Ascending aorta (tissue), 2 donors: ENCODE measurements at regions not wholly inside any gene's neighbourhood (a gene's known extent, or its start where the extent isn't known, plus 50 kb on each side); places are given as distances from the start of the nearest gene placed in this dataset.
"Not testable (repeated sequence)": the region's sequence is repeated elsewhere in the genome, so short reads cannot be mapped to it uniquely, and the experiment has no call there.

ENCODE experiments used
- DNase-seq, 2 donors: peaks; one replicate each; pipeline ENCODE4 v3.0.0-alpha.2; 2019; ENCODE audit warnings: low spot score in 2 of 2
- H3K27ac ChIP-seq, 2 donors: fragments of 200-600 bp; sonication (generic); one replicate each; pipeline ENCODE4 v1.5.1; 2016 to 2017; ENCODE audit warnings: mild to moderate bottlenecking in 1 of 2
- H3K27me3 ChIP-seq: fragments of 200-600 bp; sonication (generic); one replicate; pipeline ENCODE4 v1.5.1; 2017
- H3K36me3 ChIP-seq, 2 donors: fragments of 200-600 bp; sonication (generic); one replicate each; pipeline ENCODE4 v1.5.1; 2016
- H3K4me1 ChIP-seq, 2 donors: fragments of 200-600 bp; sonication (generic); one replicate each; pipeline ENCODE4 v1.5.1; 2016 to 2017; ENCODE audit warnings: mild to moderate bottlenecking in 1 of 2
- H3K4me3 ChIP-seq, 2 donors: fragments of 200-600 bp; sonication (generic); one replicate each; pipeline ENCODE4 v1.5.1; 2016 to 2017; ENCODE audit warnings: mild to moderate bottlenecking in 1 of 2
- H3K9me3 ChIP-seq, 2 donors: fragments of 200-600 bp; sonication (generic); one replicate each; pipeline ENCODE4 v1.5.1; 2016
- intact Hi-C: fragments of 100-400 bp; cut with DNase I; formaldehyde crosslinking; loops from one replicate; pipeline ENCODE4 v1.15.1; 2023
- TF ChIP-seq, protein P1 (sequence below), 3 experiments: fragments of 200-600 bp in 2 of 3; fragments of 450-650 bp in 1 of 3; sonication (generic) in 2 of 3; IDR thresholded peaks; one replicate each; pipeline ENCODE4 v1.5.1; 2016 to 2019; ENCODE audit warnings: antibody characterized with exemption in 3 of 3, mild to moderate bottlenecking in 1 of 3, moderate library complexity in 1 of 3

DNA sequence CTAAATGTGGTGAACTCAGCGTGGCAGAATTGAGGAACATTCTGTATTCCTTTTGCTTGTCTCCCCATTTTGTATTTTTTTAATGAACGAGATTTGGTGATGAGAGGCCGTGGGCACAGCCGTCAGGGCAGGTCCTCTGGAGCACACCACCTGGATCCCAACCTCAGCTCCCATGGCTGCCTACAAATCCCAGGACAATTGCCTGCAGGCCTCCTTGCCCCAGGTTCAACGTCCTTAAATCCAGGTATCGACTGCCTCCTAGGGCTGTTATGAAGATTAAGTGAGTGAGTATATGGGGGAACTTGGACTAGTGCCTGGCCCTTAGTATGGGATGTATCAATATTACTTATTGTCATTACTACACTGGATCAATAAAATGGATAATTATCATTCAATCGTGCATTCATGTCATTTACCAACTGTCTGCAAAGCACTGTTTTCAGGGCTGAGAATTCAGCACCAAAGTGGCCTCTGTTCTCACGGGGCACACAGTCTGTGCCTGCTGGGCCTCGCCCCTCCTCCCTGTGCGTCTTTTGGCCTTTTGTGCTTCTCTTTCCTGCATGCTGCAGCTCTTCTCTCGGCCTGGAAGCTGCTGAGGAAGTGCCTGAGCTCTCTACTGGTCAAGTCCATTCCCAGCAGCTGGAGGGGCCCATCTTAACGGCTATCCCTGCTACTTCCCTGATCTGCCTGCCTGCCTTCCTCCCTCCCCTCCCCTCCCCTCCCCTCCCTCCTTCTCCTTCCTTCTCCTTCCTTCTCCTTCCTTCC is 1343.7 kb downstream of the BRD1 start:
- no peak overlapping the region for H3K4me3 ChIP-seq
- H3K9me3 ChIP-seq, result no peaks in the 10 kb centered on the region
- TF ChIP-seq, protein P1, sequence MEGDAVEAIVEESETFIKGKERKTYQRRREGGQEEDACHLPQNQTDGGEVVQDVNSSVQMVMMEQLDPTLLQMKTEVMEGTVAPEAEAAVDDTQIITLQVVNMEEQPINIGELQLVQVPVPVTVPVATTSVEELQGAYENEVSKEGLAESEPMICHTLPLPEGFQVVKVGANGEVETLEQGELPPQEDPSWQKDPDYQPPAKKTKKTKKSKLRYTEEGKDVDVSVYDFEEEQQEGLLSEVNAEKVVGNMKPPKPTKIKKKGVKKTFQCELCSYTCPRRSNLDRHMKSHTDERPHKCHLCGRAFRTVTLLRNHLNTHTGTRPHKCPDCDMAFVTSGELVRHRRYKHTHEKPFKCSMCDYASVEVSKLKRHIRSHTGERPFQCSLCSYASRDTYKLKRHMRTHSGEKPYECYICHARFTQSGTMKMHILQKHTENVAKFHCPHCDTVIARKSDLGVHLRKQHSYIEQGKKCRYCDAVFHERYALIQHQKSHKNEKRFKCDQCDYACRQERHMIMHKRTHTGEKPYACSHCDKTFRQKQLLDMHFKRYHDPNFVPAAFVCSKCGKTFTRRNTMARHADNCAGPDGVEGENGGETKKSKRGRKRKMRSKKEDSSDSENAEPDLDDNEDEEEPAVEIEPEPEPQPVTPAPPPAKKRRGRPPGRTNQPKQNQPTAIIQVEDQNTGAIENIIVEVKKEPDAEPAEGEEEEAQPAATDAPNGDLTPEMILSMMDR (IDR thresholded peaks at IDR 0.05), result no peak
- H3K27me3 ChIP-seq, result no peaks in the 10 kb centered on the region
- intact Hi-C loops, result no loop called here
- no peak for DNase-seq
- no peaks in the 10 kb centered on the region for H3K4me1 ChIP-seq
- no peak overlapping the region for H3K27ac ChIP-seq
- no peaks in the 10 kb centered on the region for H3K36me3 ChIP-seq

DNA sequence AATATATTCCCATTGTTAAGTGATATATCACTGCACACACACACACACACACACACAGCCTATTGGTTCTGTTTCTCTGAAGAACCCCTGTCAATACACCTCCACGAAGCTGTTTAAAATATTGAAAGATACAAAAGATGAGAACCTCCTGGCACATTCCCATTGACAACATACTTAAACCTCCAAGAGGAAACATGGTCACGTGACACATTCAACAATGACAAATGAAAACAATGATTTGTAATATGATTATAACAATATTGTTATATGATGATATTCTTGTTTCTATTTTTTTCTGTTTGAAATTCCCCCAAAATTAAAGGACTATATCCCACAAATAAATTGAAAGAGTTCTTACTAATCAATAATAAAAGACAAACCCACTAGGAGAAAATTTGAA is 1344.9 kb downstream of the BRD1 start:
- intact Hi-C loops, result no loop called here
- H3K27me3 ChIP-seq, result no peaks in the 10 kb centered on the region

DNA sequence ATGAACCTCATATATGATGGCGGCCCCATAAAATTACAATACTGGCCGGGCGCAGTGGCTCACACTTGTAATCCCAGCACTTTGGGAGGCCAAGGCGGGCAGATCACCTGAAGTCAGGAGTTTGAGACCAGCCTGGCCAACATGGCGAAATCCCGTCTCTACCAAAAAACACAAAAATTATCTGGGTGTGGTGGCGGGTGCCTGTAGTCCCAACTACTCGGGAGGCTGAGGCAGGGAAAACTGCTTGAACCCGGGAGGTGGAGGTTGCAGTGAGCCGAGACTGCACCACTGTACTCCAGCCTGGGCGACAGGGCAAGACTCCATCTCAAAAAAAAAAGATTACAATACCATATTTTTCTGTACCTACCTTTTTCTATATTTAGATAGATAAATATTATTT is 1345.5 kb downstream of the BRD1 start:
- H3K36me3 ChIP-seq, H3K4me1 ChIP-seq, intact Hi-C loops, H3K4me3 ChIP-seq, H3K27ac ChIP-seq, H3K27me3 ChIP-seq, DNase-seq, H3K9me3 ChIP-seq: not testable (repeated sequence)

More for the DNA sequence above, 1344.9 kb downstream of the BRD1 start:
- no peak for DNase-seq
- Histone ChIP-seq H3K36me3 (no peaks in the 10 kb centered on the region), H3K4me3 (no peak overlapping the region), H3K27ac (no peak overlapping the region), H3K4me1 (no peaks in the 10 kb centered on the region), H3K9me3 (no peaks in the 10 kb centered on the region)
- TF ChIP-seq, protein P1 (IDR thresholded peaks at IDR 0.05), result no peak

DNA sequence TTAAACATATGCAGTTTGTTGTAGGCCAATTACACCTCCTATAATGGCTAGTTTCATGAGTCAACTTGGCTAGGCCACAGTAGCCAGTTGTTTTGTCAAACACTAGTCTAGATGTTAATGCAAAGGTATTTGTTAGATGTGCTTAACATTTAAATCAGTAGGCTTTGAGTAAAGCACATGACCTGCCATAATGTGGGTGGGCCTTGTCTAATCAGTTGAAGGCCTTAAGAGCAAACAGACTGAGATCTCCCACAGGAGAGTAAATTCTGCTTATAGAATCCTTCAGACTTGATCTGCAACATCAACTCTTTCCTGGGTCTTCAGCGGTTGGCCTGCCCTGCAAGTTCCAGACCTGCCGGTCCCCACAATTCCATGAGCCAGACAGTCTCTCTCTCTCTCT is 1345.9 kb downstream of the BRD1 start:
- Histone ChIP-seq H3K36me3 (no peaks in the 10 kb centered on the region), H3K4me1 (no peaks in the 10 kb centered on the region), H3K27me3 (no peaks in the 10 kb centered on the region), H3K4me3 (no peak overlapping the region), H3K9me3 (no peaks in the 10 kb centered on the region), H3K27ac (no peak overlapping the region)
- DNase-seq, result no peak
- intact Hi-C loops, result no loop called here
- TF ChIP-seq, protein P1 (IDR thresholded peaks at IDR 0.05), result no peak

DNA sequence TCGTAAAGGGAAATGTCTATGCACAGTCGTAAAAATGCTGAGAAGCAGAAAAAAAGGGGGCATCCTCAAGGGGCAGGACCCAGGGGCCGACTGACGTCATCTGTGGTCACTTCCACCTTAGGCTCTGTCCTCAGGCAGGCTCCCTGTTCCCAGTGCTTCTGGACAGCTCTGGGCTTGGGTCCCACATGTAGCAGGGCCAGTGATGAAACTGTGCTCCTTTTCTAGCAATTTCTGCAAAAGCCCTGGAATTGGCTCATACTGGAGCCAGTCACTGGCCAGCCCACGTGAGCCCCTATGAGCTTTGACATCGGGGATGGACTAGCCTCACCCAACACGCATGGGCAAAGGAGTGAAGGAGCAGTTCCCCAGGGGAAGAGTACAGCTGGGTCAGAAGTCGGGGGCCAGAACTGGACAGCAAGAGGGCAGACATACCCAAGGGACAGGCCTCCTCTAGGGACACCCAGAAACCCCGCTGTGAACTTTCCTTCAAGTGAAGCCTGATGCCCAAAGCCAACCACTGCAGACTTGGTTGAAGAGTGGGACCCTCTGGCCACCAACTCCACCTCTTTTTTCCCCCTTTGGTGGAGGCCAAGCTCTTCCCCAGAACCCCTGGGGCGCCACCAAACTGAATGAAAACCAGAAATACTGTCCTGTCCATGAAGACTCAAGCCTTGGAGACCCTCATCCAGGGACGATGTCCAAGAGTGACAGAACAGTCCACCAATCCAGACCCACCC is 1349.0 kb downstream of the BRD1 start:
- intact Hi-C loops, result no loop called here
- H3K9me3 ChIP-seq, result no peaks in the 10 kb centered on the region
- DNase-seq, result peak in 1 of 2 donors; percentile 58
- no peak overlapping the region for H3K4me3 ChIP-seq
- TF ChIP-seq, protein P1 (IDR thresholded peaks at IDR 0.05), result no peak
- H3K36me3 ChIP-seq, result no peaks in the 10 kb centered on the region
- no peaks in the 10 kb centered on the region for H3K4me1 ChIP-seq
- no peak overlapping the region for H3K27ac ChIP-seq
- no peaks in the 10 kb centered on the region for H3K27me3 ChIP-seq

DNA sequence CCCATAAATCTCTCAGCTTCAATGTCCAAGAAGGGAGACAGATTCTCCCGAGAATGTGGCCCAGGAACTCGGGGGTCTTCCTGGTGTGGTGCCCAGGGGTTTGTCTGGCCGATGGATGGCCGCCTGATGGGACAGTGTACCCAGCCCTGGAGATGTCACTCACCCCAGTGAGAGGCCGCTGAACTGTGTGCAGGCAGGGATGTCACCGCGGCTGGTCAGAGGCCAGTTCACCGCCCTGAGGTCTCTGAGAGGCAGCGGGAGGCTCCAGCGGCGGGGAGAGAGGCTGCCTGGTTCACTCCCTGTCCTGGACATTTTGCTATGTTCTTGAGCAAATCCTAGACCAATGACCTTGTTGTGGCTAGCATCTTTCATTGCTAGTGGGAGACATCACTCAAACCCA is 1349.5 kb downstream of the BRD1 start:
- H3K9me3 ChIP-seq, result no peaks in the 10 kb centered on the region
- no peaks in the 10 kb centered on the region for H3K36me3 ChIP-seq
- no peaks in the 10 kb centered on the region for H3K4me1 ChIP-seq
- TF ChIP-seq, protein P1 (IDR thresholded peaks at IDR 0.05), result no peak
- intact Hi-C loops, result no loop called here
- no peak for DNase-seq
- no peak overlapping the region for H3K27ac ChIP-seq
- H3K4me3 ChIP-seq, result no peak overlapping the region
- no peaks in the 10 kb centered on the region for H3K27me3 ChIP-seq
